ENCODE measurements at regions not wholly inside any gene's neighbourhood (a gene's known extent, or its start where the extent isn't known, plus 50 kb on each side); places are given as distances from the start of the nearest gene placed in this dataset.

- H3K9me3 Mint-ChIP-seq, result peaks cover 5% of the 10 kb centered on the region
- ATAC-seq, result no peak
- H3K36me3 Mint-ChIP-seq, result no peaks in the 10 kb centered on the region
These were observed 54.7 kb upstream of the ZNF423 start for GRCh38 chr16:49910541-49911071.

DNA sequence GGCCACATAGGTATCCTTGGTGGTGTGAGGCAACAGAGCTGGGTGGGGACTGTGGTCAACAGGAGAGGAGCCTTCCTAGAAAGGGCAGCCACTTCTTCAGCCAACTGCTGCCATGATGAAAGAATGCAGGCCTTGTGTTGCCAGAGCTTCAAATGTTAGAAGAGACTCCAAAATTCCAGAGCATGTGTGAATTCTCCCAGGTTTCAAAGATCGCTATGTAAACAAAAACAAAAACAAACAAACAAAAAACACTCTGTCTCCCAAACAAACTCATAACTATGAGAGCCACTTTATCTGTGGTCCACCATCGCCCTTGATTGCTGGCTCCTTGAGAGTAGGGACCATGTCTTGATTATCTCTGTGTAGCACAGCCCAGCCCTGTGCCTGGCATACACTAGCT, 55.5 kb upstream of the ZNF423 start:
- no peak for ATAC-seq
- Mint-ChIP-seq H3K4me1 (no peaks in the 10 kb centered on the region), H3K9me3 (peaks cover 5% of the 10 kb centered on the region), H3K4me3 (no peak overlapping the region), H3K27ac (no peak overlapping the region), H3K36me3 (no peaks in the 10 kb centered on the region)
- DNase-seq (ENCODE audit: low spot score in 2 of 2), result no peak

More at GRCh38 chr16:49910541-49911071, 54.7 kb upstream of the ZNF423 start:
- Mint-ChIP-seq H3K4me3 (no peak overlapping the region), H3K27ac (no peak overlapping the region), H3K4me1 (no peaks in the 10 kb centered on the region)
- no peak for DNase-seq (ENCODE audit: low spot score in 2 of 2)

GRCh38 chr16:49912721-49913120, 56.8 kb upstream of the ZNF423 start:
- no peak for DNase-seq (ENCODE audit: low spot score in 2 of 2)
- no peak overlapping the region for H3K27ac Mint-ChIP-seq
- peaks cover 5% of the 10 kb centered on the region for H3K9me3 Mint-ChIP-seq
- no peak overlapping the region for H3K4me3 Mint-ChIP-seq
- H3K36me3 Mint-ChIP-seq, result no peaks in the 10 kb centered on the region
- no peaks in the 10 kb centered on the region for H3K4me1 Mint-ChIP-seq
- ATAC-seq, result no peak

- Mint-ChIP-seq H3K36me3 (no peaks in the 10 kb centered on the region), H3K4me1 (no peaks in the 10 kb centered on the region), H3K9me3 (peaks cover 5% of the 10 kb centered on the region), H3K4me3 (no peak overlapping the region), H3K27ac (no peak overlapping the region)
- DNase-seq (ENCODE audit: low spot score in 2 of 2), result no peak
- ATAC-seq, result no peak
These were observed 57.8 kb upstream of the ZNF423 start for GRCh38 chr16:49913720-49914119.

- ATAC-seq (no peak), DNase-seq (ENCODE audit: low spot score in 2 of 2) (no peak)
- Mint-ChIP-seq H3K9me3 (peaks cover 5% of the 10 kb centered on the region), H3K4me1 (no peaks in the 10 kb centered on the region), H3K36me3 (no peaks in the 10 kb centered on the region), H3K4me3 (no peak overlapping the region), H3K27ac (no peak overlapping the region)
These were observed 58.7 kb upstream of the ZNF423 start for GRCh38 chr16:49914657-49915056.

DNA sequence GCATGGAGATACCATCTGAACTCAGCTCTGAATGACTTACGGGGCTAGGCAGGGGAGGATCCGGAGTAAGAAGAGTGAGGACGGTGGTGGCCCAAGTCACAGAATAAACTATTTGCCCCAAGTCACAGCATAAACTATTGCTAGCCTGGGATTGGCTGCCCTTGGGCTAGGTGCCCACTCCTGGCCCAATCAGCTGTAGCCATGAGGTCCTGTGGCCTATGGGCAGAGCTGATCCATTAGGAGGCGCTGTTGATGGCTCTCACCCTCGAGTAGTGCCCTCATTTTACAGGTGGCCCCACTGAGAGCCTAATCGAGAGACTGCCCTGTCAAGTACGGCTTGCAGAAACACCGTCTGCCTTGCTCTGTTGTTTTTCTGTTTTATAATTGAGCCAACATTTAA, 62.3 kb upstream of the ZNF423 start:
- no peak overlapping the region for H3K27ac Mint-ChIP-seq
- H3K4me3 Mint-ChIP-seq, result no peak overlapping the region
- peaks cover under 1% of the 10 kb centered on the region for H3K4me1 Mint-ChIP-seq
- DNase-seq (ENCODE audit: low spot score in 2 of 2), result no peak
- H3K36me3 Mint-ChIP-seq, result no peaks in the 10 kb centered on the region
- ATAC-seq, result no peak
- H3K9me3 Mint-ChIP-seq, result no peaks in the 10 kb centered on the region

GRCh38 chr16:49919327-49919726, 63.4 kb upstream of the ZNF423 start:
- ATAC-seq (no peak), DNase-seq (ENCODE audit: low spot score in 2 of 2) (no peak)
- Mint-ChIP-seq H3K36me3 (no peaks in the 10 kb centered on the region), H3K27ac (peak overlapping the region; percentile 18), H3K4me1 (peaks cover 6% of the 10 kb centered on the region), H3K9me3 (no peaks in the 10 kb centered on the region), H3K4me3 (no peak overlapping the region)

- Mint-ChIP-seq H3K36me3 (no peaks in the 10 kb centered on the region), H3K9me3 (no peaks in the 10 kb centered on the region), H3K4me3 (no peak overlapping the region), H3K4me1 (peaks cover 6% of the 10 kb centered on the region), H3K27ac (no peak overlapping the region)
- no peak for ATAC-seq
- no peak for DNase-seq (ENCODE audit: low spot score in 2 of 2)
These were observed 64.5 kb upstream of the ZNF423 start for GRCh38 chr16:49920397-49920796.

GRCh38 chr16:49921106-49921505, 65.2 kb upstream of the ZNF423 start:
- no peaks in the 10 kb centered on the region for H3K9me3 Mint-ChIP-seq
- H3K27ac Mint-ChIP-seq, result no peak overlapping the region
- no peak overlapping the region for H3K4me3 Mint-ChIP-seq
- peaks cover 6% of the 10 kb centered on the region for H3K4me1 Mint-ChIP-seq
- no peaks in the 10 kb centered on the region for H3K36me3 Mint-ChIP-seq
- DNase-seq (ENCODE audit: low spot score in 2 of 2) (no peak), ATAC-seq (no peak)

DNA sequence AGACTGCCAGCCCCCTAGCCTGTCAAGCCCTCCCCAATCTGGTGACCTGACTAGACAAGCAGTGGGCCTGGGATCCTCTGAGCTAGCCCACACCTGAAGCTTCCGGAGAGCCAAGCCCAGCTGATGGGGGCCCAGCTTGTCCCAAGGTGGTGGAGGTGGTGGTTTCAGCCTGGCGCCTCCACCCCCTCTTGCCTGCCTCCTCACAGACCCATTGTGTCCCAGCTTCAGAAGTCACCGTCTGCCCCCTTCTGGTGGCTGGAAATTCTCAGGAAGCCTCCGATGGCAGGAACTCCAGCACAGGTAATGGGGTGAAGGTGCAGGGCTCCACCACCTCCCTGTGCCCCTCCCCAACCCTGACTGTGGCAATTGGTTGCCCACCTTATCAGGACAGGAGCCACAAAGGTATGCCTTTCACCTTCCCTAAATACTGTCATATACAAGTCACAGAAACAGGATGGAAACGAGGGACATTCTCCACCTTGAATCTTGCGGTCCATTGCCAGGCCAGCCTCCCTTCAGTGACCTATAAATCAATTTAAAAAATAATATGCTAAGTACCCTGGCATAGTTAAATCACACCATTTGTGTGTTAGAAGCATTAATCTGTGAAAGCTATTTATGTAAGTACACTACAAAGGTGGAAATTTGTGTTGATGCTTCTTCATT, 66.0 kb upstream of the ZNF423 start:
- no peak overlapping the region for H3K27ac Mint-ChIP-seq
- no peaks in the 10 kb centered on the region for H3K36me3 Mint-ChIP-seq
- no peak overlapping the region for H3K4me3 Mint-ChIP-seq
- H3K9me3 Mint-ChIP-seq, result no peaks in the 10 kb centered on the region
- H3K4me1 Mint-ChIP-seq, result peaks cover 6% of the 10 kb centered on the region
- DNase-seq (ENCODE audit: low spot score in 2 of 2) (peak in 1 of 2 donors; percentile 59), ATAC-seq (peak; percentile 33)

GRCh38 chr16:49923411-49923810, 67.5 kb upstream of the ZNF423 start:
- no peaks in the 10 kb centered on the region for H3K9me3 Mint-ChIP-seq
- H3K4me1 Mint-ChIP-seq, result peaks cover 6% of the 10 kb centered on the region
- DNase-seq (ENCODE audit: low spot score in 2 of 2) (no peak), ATAC-seq (no peak)
- H3K4me3 Mint-ChIP-seq, result no peak overlapping the region
- H3K36me3 Mint-ChIP-seq, result no peaks in the 10 kb centered on the region
- no peak overlapping the region for H3K27ac Mint-ChIP-seq

DNA sequence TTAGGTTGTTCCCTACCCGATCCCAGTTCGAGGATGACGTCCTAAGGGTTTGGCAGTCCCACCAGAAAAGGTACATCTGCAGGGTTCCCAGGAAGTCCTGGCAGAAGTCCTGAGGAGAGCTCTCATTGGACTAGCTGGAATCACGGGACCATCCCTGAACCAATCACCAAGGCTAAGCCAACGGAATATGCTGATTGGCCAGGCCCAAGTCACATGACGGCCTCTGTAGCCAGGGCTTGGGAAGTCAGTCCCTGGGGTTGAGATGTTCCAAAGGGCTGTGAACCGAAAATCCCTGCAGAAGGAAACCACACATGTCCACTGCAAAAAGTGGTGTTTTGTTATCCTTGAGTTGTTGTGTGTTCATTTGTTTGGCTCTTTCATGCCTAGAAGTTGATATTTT, 68.2 kb upstream of the ZNF423 start:
- H3K4me1 Mint-ChIP-seq, result peaks cover 6% of the 10 kb centered on the region
- no peak for DNase-seq (ENCODE audit: low spot score in 2 of 2)
- no peak overlapping the region for H3K27ac Mint-ChIP-seq
- no peak overlapping the region for H3K4me3 Mint-ChIP-seq
- ATAC-seq, result no peak
- no peaks in the 10 kb centered on the region for H3K36me3 Mint-ChIP-seq
- H3K9me3 Mint-ChIP-seq, result no peaks in the 10 kb centered on the region

DNA sequence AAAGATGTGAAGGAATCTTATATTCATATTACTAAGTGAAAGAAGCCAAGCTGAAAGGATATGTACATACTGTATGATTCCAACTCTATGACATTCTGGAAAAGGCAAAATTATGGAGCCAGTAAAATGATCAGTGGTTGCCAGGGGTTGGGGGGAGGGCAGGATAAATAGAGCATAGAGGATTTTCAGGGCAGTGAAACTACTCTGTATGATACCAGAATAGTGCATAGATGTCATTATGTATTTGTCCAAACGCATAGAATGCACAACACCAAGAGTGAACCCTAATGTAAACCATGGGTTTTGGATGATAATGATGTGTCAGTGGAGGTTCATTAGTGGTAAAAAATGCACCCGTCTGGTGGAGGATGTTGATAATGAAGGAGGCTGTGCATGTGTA, 71.0 kb upstream of the ZNF423 start:
- DNase-seq (ENCODE audit: low spot score in 2 of 2) (no peak), ATAC-seq (no peak)
- Mint-ChIP-seq H3K4me3 (no peak overlapping the region), H3K4me1 (peaks cover 6% of the 10 kb centered on the region), H3K9me3 (no peaks in the 10 kb centered on the region), H3K27ac (no peak overlapping the region), H3K36me3 (no peaks in the 10 kb centered on the region)

DNA sequence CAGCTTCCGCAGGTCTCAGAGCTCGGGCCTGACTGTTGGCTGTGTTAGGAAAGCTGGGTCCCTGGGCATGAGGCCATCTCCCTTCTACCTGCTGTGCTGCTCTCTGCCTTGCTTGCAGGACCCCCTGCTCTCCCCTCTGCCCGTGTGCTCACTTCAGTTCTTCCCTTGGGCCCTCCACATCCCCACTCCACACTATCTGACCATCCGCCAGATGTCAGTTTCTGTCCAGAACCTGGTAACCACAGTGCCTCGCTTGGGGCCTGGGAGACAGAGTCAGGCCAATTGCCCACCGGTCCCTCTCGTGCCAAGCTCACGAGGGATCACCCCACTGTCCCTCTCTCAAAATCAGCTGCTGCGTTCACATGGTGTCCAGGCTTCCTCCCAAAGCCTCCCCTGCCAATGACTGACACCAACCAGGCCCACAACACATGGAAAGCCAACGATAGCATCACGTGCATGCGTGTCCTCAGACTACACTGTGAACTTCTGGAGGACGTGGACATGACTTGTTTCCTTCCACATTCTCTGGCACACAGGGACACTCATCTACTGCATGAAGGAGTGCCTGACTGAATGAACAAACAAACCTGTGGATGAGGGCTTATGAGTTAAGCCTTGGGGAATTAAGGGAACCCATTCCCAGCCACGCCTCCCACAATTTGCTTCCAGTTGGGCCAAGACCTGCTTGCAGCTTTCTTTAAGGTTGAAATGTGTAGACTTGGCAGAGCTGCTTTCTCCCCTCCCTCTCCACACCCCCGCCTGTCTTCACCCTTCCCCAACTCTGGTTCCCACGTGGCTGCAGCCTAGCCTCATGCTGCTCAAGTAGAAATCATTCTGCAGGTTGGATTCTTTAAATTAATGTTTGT, 72.5 kb upstream of the ZNF423 start:
- Mint-ChIP-seq H3K9me3 (no peaks in the 10 kb centered on the region), H3K4me1 (peaks cover 4% of the 10 kb centered on the region), H3K4me3 (no peak overlapping the region), H3K27ac (no peak overlapping the region), H3K36me3 (no peaks in the 10 kb centered on the region)
- DNase-seq (ENCODE audit: low spot score in 2 of 2) (no peak), ATAC-seq (no peak)

- ATAC-seq, result peak; percentile 14
- no peak for DNase-seq (ENCODE audit: low spot score in 2 of 2)
- no peak overlapping the region for H3K27ac Mint-ChIP-seq
- H3K4me1 Mint-ChIP-seq, result no peaks in the 10 kb centered on the region
- no peak overlapping the region for H3K4me3 Mint-ChIP-seq
- no peaks in the 10 kb centered on the region for H3K9me3 Mint-ChIP-seq
- H3K36me3 Mint-ChIP-seq, result no peaks in the 10 kb centered on the region
These were observed 73.7 kb upstream of the ZNF423 start for GRCh38 chr16:49929626-49930025.

DNA sequence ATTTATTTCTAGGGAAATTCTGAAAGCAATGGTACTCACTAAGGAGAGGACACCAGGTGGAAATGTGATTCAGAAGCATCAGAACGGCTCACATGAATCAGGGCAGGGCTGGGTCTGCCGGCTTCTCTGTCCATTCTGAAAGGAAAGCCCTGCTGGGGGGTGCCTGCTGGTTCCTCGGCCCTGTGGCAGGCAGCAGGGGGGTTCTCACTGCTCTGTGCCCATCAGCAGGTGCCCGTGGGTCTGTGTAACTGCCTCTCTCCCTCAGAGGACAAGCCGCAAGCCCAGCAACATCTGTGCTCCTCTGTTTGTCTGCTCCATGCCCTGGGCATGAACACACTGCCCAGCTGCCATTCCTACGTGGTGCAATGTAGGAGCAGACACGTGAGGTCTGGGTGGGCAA, 74.9 kb upstream of the ZNF423 start:
- no peaks in the 10 kb centered on the region for H3K9me3 Mint-ChIP-seq

More for the DNA sequence above, 74.9 kb upstream of the ZNF423 start:
- Mint-ChIP-seq H3K4me3 (no peak overlapping the region), H3K36me3 (no peaks in the 10 kb centered on the region), H3K4me1 (no peaks in the 10 kb centered on the region), H3K27ac (no peak overlapping the region)
- DNase-seq (ENCODE audit: low spot score in 2 of 2) (no peak), ATAC-seq (no peak)
